GM23338 (cell line): ENCODE measurements at regions not wholly inside any gene's neighbourhood (a gene's known extent, or its start where the extent isn't known, plus 50 kb on each side); places are given as distances from the start of the nearest gene placed in this dataset.

Experiments
- ATAC-seq: fragments of 200-7000 bp; cut with Tn5 transposase; 3 replicates; pipeline ENCODE4 v1.9.1; 2020
- DNase-seq: peaks from one replicate; pipeline ENCODE4 v3.0.0-alpha.2; 2015; ENCODE audit warnings: low spot score
- H2AFZ ChIP-seq: fragments of 200-600 bp; sonication (generic); 2 replicates; pipeline ENCODE4 v1.8.0; 2016; ENCODE audit warnings: antibody characterized with exemption, mild to moderate bottlenecking, moderate library complexity
- H3F3A ChIP-seq: fragments of 200-600 bp; sonication (generic); replicated peaks from 2 replicates; pipeline ENCODE4 v1.8.0; 2017; ENCODE audit warnings: antibody characterized with exemption, mixed run types, low read depth
- H3K27ac ChIP-seq: fragments of 200-600 bp; sonication (generic); 2 replicates; pipeline ENCODE4 v1.6.1; 2016; ENCODE audit warnings: low read depth
- H3K27me3 ChIP-seq: fragments of 200-600 bp; sonication (generic); 2 replicates; pipeline ENCODE4 v1.8.0; 2016; ENCODE audit warnings: mild to moderate bottlenecking, mixed run types, moderate library complexity; ENCODE audit not compliant: insufficient read depth
- H3K36me3 ChIP-seq: fragments of 200-600 bp; sonication (generic); 2 replicates; pipeline ENCODE4 v1.8.0; 2016; ENCODE audit warnings: mild to moderate bottlenecking; ENCODE audit not compliant: insufficient read depth
- H3K4me1 ChIP-seq: fragments of 200-600 bp; sonication (generic); 2 replicates; pipeline ENCODE4 v1.8.0; 2016; ENCODE audit warnings: mild to moderate bottlenecking, moderate library complexity; ENCODE audit not compliant: insufficient read depth
- H3K4me2 ChIP-seq: fragments of 200-600 bp; sonication (generic); 2 replicates; pipeline ENCODE4 v1.7.1; 2017; ENCODE audit warnings: mixed run types
- H3K4me3 ChIP-seq: fragments of 200-600 bp; sonication (generic); 2 replicates; pipeline ENCODE4 v1.6.1; 2016; ENCODE audit warnings: mixed run types
- H3K79me2 ChIP-seq: fragments of 200-600 bp; sonication (generic); replicated peaks from 2 replicates; pipeline ENCODE4 v1.8.0; 2017; ENCODE audit warnings: mild to moderate bottlenecking; ENCODE audit not compliant: insufficient read depth
- H3K9me2 ChIP-seq: fragments of 200-600 bp; sonication (generic); 2 replicates; pipeline ENCODE4 v1.8.0; 2017; ENCODE audit not compliant: insufficient read depth
- H4K20me1 ChIP-seq: fragments of 200-600 bp; sonication (generic); replicated peaks from 2 replicates; pipeline ENCODE4 v1.8.0; 2017; ENCODE audit warnings: mild to moderate bottlenecking; ENCODE audit not compliant: insufficient read depth
- H3K27ac Mint-ChIP-seq: 2 replicates; pipeline ENCODE4 v1.8.0; 2020; ENCODE audit warnings: inconsistent platforms, mild to moderate bottlenecking, moderate library complexity, mixed read lengths
- H3K27me3 Mint-ChIP-seq: 3 replicates; pipeline ENCODE4 v1.8.0; 2022; ENCODE audit warnings: low read depth, mild to moderate bottlenecking, moderate library complexity, mixed read lengths, inconsistent platforms; ENCODE audit not compliant: insufficient read depth, poor library complexity
- H3K36me3 Mint-ChIP-seq: 3 replicates; pipeline ENCODE4 v1.8.0; 2021; ENCODE audit warnings: low read depth, mild to moderate bottlenecking, inconsistent platforms, moderate library complexity, mixed read lengths
- H3K4me1 Mint-ChIP-seq: 3 replicates; pipeline ENCODE4 v1.8.0; 2020; ENCODE audit warnings: mild to moderate bottlenecking, inconsistent platforms, mixed read lengths
- H3K4me3 Mint-ChIP-seq: 3 replicates; pipeline ENCODE4 v1.8.0; 2021; ENCODE audit warnings: moderate library complexity, mild to moderate bottlenecking, inconsistent platforms, mixed read lengths
- H3K9me3 Mint-ChIP-seq: 3 replicates; pipeline ENCODE4 v1.8.0; 2020; ENCODE audit warnings: moderate library complexity, mild to moderate bottlenecking, inconsistent platforms, mixed read lengths
- CTCF ChIP-seq, 2 experiments: fragments of 200-600 bp in 1 of 2; sonication (generic) in 1 of 2; conservative IDR thresholded peaks; 2 replicates each; pipeline versions ENCODE4 v1.5.1 to v1.6.1; 2016 to 2017; ENCODE audit warnings: antibody characterized with exemption in 2 of 2, low read depth in 2 of 2, mild to moderate bottlenecking in 2 of 2, moderate library complexity in 1 of 2
- ETS1 ChIP-seq: IDR thresholded peaks from 2 replicates; pipeline ENCODE4 v1.6.1; 2016; ENCODE audit warnings: antibody characterized with exemption
- EZH2 ChIP-seq: fragments of 200-600 bp; sonication (generic); IDR thresholded peaks from one replicate; pipeline ENCODE4 v1.8.0; 2017; ENCODE audit warnings: antibody characterized with exemption, mild to moderate bottlenecking, low read depth; ENCODE audit not compliant: unreplicated experiment
- EZH2phosphoT487 ChIP-seq: fragments of 200-600 bp; sonication (generic); IDR thresholded peaks from one replicate; pipeline ENCODE4 v1.8.1; 2018; ENCODE audit warnings: antibody characterized with exemption; ENCODE audit not compliant: unreplicated experiment
- JUNB ChIP-seq: IDR thresholded peaks from one replicate; pipeline ENCODE4 v1.6.1; 2016; ENCODE audit warnings: antibody characterized with exemption; ENCODE audit not compliant: unreplicated experiment
- NANOG ChIP-seq: IDR thresholded peaks from 2 replicates; pipeline ENCODE4 v1.6.1; 2016; ENCODE audit warnings: antibody characterized with exemption, borderline replicate concordance
- POLR2AphosphoS5 ChIP-seq: IDR thresholded peaks from 2 replicates; pipeline ENCODE4 v1.6.1; 2016; ENCODE audit warnings: antibody characterized with exemption, low read depth
- REST ChIP-seq: IDR thresholded peaks from one replicate; pipeline ENCODE4 v1.6.1; 2018; ENCODE audit warnings: antibody characterized with exemption; ENCODE audit not compliant: unreplicated experiment
- STAT1 ChIP-seq: IDR thresholded peaks from one replicate; pipeline ENCODE4 v1.6.1; 2016; ENCODE audit warnings: antibody characterized with exemption; ENCODE audit not compliant: unreplicated experiment
- ZNF114 ChIP-seq: fragments of 250-450 bp; sonication (Bioruptor Pico); IDR thresholded peaks from 2 replicates; pipeline ENCODE4 v1.5.0; 2020; ENCODE audit warnings: mild to moderate bottlenecking, moderate library complexity
- ZNF331 ChIP-seq: fragments of 250-450 bp; sonication (Bioruptor Pico); IDR thresholded peaks from 2 replicates; pipeline ENCODE4 v1.5.0; 2020; ENCODE audit warnings: low read depth, mild to moderate bottlenecking, moderate library complexity
- TF ChIP-seq, protein P1 (sequence below): fragments of 250-450 bp; sonication (Bioruptor Pico); IDR thresholded peaks from 2 replicates; pipeline ENCODE4 v1.5.0; 2020; ENCODE audit warnings: mild to moderate bottlenecking, moderate library complexity

GRCh38 chr6:25052181-25052580 is 116.4 kb upstream of the RIPOR2 start (continued):
- TF ChIP-seq ETS1: no peak

GRCh38 chr6:25053875-25054371 is 118.2 kb upstream of the RIPOR2 start:
- Histone ChIP-seq H2AFZ (peak overlapping the region; percentile 38; the same call in 1 of the 2 replicates), H4K20me1 (no peaks in the 10 kb centered on the region), H3K27me3 (no peaks in the 10 kb centered on the region), H3K4me3 (no peak overlapping the region), H3K4me1 (no peaks in the 10 kb centered on the region), H3K9me2 (peaks cover 20% of the 10 kb centered on the region), H3K36me3 (no peaks in the 10 kb centered on the region), H3F3A (no peaks in the 10 kb centered on the region), H3K4me2 (no peak overlapping the region), H3K27ac (no peak overlapping the region), H3K79me2 (no peaks in the 10 kb centered on the region)
- Mint-ChIP-seq H3K36me3 (peaks cover 3% of the 10 kb centered on the region; the same call in 1 of the 3 replicates), H3K4me1 (peaks cover 6% of the 10 kb centered on the region; the same call in 2 of the 3 replicates), H3K27me3 (peaks cover 2% of the 10 kb centered on the region), H3K9me3 (peaks cover 5% of the 10 kb centered on the region; the same call in 2 of the 3 replicates), H3K27ac (no peak overlapping the region), H3K4me3 (no peak overlapping the region)
- no peak for ATAC-seq
- DNase-seq: no peak
- TF ChIP-seq EZH2: no peak
- TF ChIP-seq ZNF114 (CRISPR knock-in tag): no peak
- no peak for TF ChIP-seq ZNF331 (CRISPR knock-in tag)
- no peak for TF ChIP-seq POLR2AphosphoS5
- TF ChIP-seq NANOG: no peak
- TF ChIP-seq JUNB: no peak
- no peak for TF ChIP-seq EZH2phosphoT487
- no peak for TF ChIP-seq ETS1
- no peak for TF ChIP-seq REST
- TF ChIP-seq, protein P1, sequence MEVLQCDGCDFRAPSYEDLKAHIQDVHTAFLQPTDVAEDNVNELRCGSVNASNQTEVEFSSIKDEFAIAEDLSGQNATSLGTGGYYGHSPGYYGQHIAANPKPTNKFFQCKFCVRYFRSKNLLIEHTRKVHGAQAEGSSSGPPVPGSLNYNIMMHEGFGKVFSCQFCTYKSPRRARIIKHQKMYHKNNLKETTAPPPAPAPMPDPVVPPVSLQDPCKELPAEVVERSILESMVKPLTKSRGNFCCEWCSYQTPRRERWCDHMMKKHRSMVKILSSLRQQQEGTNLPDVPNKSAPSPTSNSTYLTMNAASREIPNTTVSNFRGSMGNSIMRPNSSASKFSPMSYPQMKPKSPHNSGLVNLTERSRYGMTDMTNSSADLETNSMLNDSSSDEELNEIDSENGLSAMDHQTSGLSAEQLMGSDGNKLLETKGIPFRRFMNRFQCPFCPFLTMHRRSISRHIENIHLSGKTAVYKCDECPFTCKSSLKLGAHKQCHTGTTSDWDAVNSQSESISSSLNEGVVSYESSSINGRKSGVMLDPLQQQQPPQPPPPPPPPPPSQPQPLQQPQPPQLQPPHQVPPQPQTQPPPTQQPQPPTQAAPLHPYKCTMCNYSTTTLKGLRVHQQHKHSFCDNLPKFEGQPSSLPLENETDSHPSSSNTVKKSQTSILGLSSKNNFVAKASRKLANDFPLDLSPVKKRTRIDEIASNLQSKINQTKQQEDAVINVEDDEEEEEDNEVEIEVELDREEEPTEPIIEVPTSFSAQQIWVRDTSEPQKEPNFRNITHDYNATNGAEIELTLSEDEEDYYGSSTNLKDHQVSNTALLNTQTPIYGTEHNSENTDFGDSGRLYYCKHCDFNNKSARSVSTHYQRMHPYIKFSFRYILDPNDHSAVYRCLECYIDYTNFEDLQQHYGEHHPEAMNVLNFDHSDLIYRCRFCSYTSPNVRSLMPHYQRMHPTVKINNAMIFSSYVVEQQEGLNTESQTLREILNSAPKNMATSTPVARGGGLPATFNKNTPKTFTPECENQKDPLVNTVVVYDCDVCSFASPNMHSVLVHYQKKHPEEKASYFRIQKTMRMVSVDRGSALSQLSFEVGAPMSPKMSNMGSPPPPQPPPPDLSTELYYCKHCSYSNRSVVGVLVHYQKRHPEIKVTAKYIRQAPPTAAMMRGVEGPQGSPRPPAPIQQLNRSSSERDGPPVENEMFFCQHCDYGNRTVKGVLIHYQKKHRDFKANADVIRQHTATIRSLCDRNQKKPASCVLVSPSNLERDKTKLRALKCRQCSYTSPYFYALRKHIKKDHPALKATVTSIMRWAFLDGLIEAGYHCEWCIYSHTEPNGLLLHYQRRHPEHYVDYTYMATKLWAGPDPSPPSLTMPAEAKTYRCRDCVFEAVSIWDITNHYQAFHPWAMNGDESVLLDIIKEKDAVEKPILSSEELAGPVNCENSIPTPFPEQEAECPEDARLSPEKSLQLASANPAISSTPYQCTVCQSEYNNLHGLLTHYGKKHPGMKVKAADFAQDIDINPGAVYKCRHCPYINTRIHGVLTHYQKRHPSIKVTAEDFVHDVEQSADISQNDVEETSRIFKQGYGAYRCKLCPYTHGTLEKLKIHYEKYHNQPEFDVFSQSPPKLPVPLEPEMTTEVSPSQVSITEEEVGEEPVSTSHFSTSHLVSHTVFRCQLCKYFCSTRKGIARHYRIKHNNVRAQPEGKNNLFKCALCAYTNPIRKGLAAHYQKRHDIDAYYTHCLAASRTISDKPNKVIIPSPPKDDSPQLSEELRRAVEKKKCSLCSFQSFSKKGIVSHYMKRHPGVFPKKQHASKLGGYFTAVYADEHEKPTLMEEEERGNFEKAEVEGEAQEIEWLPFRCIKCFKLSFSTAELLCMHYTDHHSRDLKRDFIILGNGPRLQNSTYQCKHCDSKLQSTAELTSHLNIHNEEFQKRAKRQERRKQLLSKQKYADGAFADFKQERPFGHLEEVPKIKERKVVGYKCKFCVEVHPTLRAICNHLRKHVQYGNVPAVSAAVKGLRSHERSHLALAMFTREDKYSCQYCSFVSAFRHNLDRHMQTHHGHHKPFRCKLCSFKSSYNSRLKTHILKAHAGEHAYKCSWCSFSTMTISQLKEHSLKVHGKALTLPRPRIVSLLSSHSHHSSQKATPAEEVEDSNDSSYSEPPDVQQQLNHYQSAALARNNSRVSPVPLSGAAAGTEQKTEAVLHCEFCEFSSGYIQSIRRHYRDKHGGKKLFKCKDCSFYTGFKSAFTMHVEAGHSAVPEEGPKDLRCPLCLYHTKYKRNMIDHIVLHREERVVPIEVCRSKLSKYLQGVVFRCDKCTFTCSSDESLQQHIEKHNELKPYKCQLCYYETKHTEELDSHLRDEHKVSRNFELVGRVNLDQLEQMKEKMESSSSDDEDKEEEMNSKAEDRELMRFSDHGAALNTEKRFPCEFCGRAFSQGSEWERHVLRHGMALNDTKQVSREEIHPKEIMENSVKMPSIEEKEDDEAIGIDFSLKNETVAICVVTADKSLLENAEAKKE (CRISPR knock-in tag): no peak
- TF ChIP-seq CTCF (conservative IDR thresholded peaks at IDR 0.05; ENCODE audit: low read depth in 2 of 2): no peak
- TF ChIP-seq STAT1: no peak
